ENCODE measurements at regions not wholly inside any gene's neighbourhood (a gene's known extent, or its start where the extent isn't known, plus 50 kb on each side); places are given as distances from the start of the nearest gene placed in this dataset.

DNA sequence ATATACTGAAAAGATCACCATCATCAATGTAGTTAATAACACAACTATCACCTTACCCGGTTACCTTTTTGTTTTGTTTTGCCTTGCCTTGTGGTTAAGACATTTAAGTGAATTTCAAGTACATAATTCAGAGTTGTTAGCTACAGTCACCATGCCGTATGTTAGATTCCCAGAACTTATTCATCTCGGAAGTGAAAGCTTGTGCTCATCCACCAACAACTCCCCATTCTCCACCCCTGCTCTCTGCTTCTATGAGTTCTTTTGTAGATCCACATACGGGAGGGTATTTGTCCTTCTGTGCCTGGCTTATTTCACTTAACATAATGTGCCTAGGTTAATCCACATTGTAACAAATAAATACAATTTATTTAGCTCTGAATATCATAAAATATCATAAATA lies 182.8 kb upstream of the ADARB2 start:
- no peak overlapping the region for H2AFZ ChIP-seq (ENCODE audit: low read length)
- no peaks in the 10 kb centered on the region for H3K23me2 ChIP-seq (ENCODE audit: insufficient read length, low read depth, low read length, poor library complexity, severe bottlenecking)
- Mint-ChIP-seq H3K27ac (no peak overlapping the region), H3K4me1 (peaks cover 4 to 9% of the 10 kb centered on the region in 2 experiments; a peak in 3 of 4 replicates), H3K36me3 (ENCODE audit: insufficient read depth in 1 of 3, low read depth in 3 of 3) (no peaks in the 10 kb centered on the region), H3K27me3 (ENCODE audit: low read depth) (no peaks in the 10 kb centered on the region), H3K4me3 (no peak overlapping the region), H3K9me3 (no peaks in the 10 kb centered on the region)
- H3K9me3 ChIP-seq (ENCODE audit: control insufficient read depth, low read depth, low read length), result no peaks in the 10 kb centered on the region
- no peak overlapping the region for H4K8ac ChIP-seq (replicated peaks; ENCODE audit: insufficient read length, low read depth, low read length)
- no peak for DNase-seq
- H2BK5ac ChIP-seq (ENCODE audit: insufficient read length, low read length), result no peak overlapping the region
- H4K20me1 ChIP-seq (ENCODE audit: control insufficient read depth, insufficient read depth, insufficient read length), result no peaks in the 10 kb centered on the region
- H2BK120ac ChIP-seq (ENCODE audit: low read depth, low read length, poor library complexity, severe bottlenecking), result no peak overlapping the region
- no peaks in the 10 kb centered on the region for H3K79me2 ChIP-seq (ENCODE audit: insufficient read depth, low read length)
- H3K27me3 ChIP-seq (ENCODE audit: insufficient read depth, low read length), result no peaks in the 10 kb centered on the region
- no peak overlapping the region for H2AK5ac ChIP-seq (ENCODE audit: insufficient read length, low read length)
- no peak overlapping the region for H3T11ph ChIP-seq (ENCODE audit: low read length)
- no peak overlapping the region for H3K14ac ChIP-seq (ENCODE audit: insufficient read depth, low read length)
- H2BK20ac ChIP-seq (ENCODE audit: low read depth, low read length, poor library complexity, severe bottlenecking), result no peak overlapping the region
- no peak overlapping the region for H3K23ac ChIP-seq (ENCODE audit: insufficient read length, low read depth, low read length)
- H2BK15ac ChIP-seq (ENCODE audit: low read depth, low read length), result no peak overlapping the region
- TF ChIP-seq, protein P1, sequence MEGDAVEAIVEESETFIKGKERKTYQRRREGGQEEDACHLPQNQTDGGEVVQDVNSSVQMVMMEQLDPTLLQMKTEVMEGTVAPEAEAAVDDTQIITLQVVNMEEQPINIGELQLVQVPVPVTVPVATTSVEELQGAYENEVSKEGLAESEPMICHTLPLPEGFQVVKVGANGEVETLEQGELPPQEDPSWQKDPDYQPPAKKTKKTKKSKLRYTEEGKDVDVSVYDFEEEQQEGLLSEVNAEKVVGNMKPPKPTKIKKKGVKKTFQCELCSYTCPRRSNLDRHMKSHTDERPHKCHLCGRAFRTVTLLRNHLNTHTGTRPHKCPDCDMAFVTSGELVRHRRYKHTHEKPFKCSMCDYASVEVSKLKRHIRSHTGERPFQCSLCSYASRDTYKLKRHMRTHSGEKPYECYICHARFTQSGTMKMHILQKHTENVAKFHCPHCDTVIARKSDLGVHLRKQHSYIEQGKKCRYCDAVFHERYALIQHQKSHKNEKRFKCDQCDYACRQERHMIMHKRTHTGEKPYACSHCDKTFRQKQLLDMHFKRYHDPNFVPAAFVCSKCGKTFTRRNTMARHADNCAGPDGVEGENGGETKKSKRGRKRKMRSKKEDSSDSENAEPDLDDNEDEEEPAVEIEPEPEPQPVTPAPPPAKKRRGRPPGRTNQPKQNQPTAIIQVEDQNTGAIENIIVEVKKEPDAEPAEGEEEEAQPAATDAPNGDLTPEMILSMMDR (conservative IDR thresholded peaks at IDR 0.05), result no peak
- no peak overlapping the region for H3K18ac ChIP-seq (ENCODE audit: insufficient read length, low read depth, low read length)
- no peak overlapping the region for H3K56ac ChIP-seq (ENCODE audit: insufficient read length, low read depth, low read length)
- H3K9ac ChIP-seq (ENCODE audit: extremely low read depth, insufficient read length, low read length), result no peak overlapping the region
- H3K79me1 ChIP-seq (ENCODE audit: insufficient read depth, low read depth, low read length, poor library complexity, severe bottlenecking), result no peaks in the 10 kb centered on the region
- no peak overlapping the region for H4K5ac ChIP-seq (ENCODE audit: insufficient read length, low read depth, low read length)
- no peak overlapping the region for H4K91ac ChIP-seq (ENCODE audit: insufficient read length, low read depth, low read length)
- H3K4me1 ChIP-seq (ENCODE audit: insufficient read depth, low read length), result no peaks in the 10 kb centered on the region
- no CpG with 5 or more reads among the region's 4 CpGs for WGBS (ENCODE audit: extremely low coverage, insufficient read length, low lambda C conversion rate)
- no peak overlapping the region for H3K27ac ChIP-seq (ENCODE audit: insufficient read length, low read depth, low read length)
- no peak overlapping the region for H3K4ac ChIP-seq (ENCODE audit: low read depth, low read length)
- no peak overlapping the region for H2BK12ac ChIP-seq (ENCODE audit: insufficient read length, low read depth, low read length)
- H3K4me2 ChIP-seq (ENCODE audit: insufficient read depth, insufficient read length, low read length), result no peak overlapping the region
